ENCODE measurements at regions not wholly inside any gene's neighbourhood (a gene's known extent, or its start where the extent isn't known, plus 50 kb on each side); places are given as distances from the start of the nearest gene placed in this dataset.

DNA sequence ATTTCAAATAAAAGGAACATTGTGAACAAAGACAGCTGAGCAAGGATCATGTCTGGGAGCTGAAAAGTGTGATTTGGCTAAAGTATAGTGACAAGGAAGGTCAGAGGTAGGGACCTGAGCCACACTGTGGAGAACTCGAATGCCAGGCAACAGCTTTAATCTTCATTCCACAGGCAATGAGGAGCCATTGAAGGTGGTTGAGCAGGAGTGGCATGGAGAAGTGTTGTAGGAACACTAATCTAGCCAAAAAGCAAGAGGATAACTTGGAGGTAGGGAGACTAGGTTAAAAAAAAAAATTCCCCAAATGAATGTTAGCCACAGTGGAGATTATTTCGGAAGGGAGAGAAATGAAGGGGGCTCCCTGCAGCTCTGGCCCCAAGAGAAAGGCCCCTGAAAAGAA lies 286.9 kb downstream of the BCOR start:
- TF ChIP-seq, protein P1, sequence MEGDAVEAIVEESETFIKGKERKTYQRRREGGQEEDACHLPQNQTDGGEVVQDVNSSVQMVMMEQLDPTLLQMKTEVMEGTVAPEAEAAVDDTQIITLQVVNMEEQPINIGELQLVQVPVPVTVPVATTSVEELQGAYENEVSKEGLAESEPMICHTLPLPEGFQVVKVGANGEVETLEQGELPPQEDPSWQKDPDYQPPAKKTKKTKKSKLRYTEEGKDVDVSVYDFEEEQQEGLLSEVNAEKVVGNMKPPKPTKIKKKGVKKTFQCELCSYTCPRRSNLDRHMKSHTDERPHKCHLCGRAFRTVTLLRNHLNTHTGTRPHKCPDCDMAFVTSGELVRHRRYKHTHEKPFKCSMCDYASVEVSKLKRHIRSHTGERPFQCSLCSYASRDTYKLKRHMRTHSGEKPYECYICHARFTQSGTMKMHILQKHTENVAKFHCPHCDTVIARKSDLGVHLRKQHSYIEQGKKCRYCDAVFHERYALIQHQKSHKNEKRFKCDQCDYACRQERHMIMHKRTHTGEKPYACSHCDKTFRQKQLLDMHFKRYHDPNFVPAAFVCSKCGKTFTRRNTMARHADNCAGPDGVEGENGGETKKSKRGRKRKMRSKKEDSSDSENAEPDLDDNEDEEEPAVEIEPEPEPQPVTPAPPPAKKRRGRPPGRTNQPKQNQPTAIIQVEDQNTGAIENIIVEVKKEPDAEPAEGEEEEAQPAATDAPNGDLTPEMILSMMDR (optimal IDR thresholded peaks at IDR 0.05 in 1 of 3, IDR thresholded peaks at IDR 0.05 in 1 of 3, conservative IDR thresholded peaks at IDR 0.05 in 1 of 3; ENCODE audit: extremely low read depth in 1 of 3, insufficient read depth in 2 of 3, low read length in 3 of 3), result no peak
- no peak for TF ChIP-seq EZH2 (IDR thresholded peaks at IDR 0.05; ENCODE audit: low read length)
- Histone ChIP-seq H3K9ac (ENCODE audit: control insufficient read depth, extremely low read depth, insufficient read depth, low read length) (no peak overlapping the region), H3K4me3 (ENCODE audit: control insufficient read depth in 2 of 3, extremely low read depth in 1 of 3, insufficient read depth in 2 of 3, low read depth in 1 of 3, low read length in 3 of 3) (no peak overlapping the region), H4K20me1 (ENCODE audit: control insufficient read depth, extremely low read depth, insufficient read depth, low read length) (no peaks in the 10 kb centered on the region), H3K9me3 (ENCODE audit: control insufficient read depth, low read depth, low read length) (no peaks in the 10 kb centered on the region), H3K4me1 (ENCODE audit: control insufficient read depth, extremely low read depth, insufficient read depth, low read length) (peaks cover 6% of the 10 kb centered on the region), H3K27ac (ENCODE audit: control insufficient read depth, insufficient read depth, low read length) (no peak overlapping the region), H3K36me3 (ENCODE audit: control insufficient read depth in 2 of 2, extremely low read depth in 1 of 2, insufficient read depth in 2 of 2, low read length in 2 of 2) (no peaks in the 10 kb centered on the region), H2AFZ (ENCODE audit: control insufficient read depth, low read length) (no peak overlapping the region), H3K79me2 (ENCODE audit: control insufficient read depth, insufficient read depth, low read length) (no peaks in the 10 kb centered on the region), H3K27me3 (ENCODE audit: control insufficient read depth, extremely low read depth, insufficient read depth, low read length) (no peaks in the 10 kb centered on the region), H3K4me2 (ENCODE audit: control insufficient read depth, extremely low read depth, insufficient read depth, low read depth, low read length) (no peak overlapping the region), H3K9me1 (ENCODE audit: control insufficient read depth, extremely low read depth, insufficient read depth, low read length) (no peaks in the 10 kb centered on the region)
- no peak for FAIRE-seq
- no peak for DNase-seq (ENCODE audit: low read depth, low spot score)
- dilution Hi-C loops (cut with MboI; ENCODE audit: extremely low pct_ligation_motif_present, low sequenced_read_pairs), result no loop called here

DNA sequence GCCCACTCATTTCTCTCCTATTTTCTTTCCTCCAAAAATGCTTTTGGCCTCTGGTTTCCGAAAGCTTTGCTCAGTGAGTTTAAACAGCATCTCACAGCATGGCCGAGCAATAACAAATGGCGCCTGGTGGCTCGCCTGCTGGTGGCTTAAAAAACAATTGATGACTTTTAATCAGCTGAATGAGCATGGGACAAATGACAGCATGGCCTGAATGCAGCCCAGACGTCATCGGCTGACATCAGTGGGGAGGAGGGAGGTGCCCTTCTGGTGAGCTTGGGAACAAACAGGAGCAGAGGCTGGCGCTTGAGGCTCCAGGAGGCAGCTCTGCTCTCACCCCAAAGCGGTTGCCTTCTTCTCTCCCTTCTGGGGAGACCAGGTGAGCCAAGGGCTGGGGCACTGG lies 286.4 kb downstream of the BCOR start:
- H3K27ac ChIP-seq (ENCODE audit: control insufficient read depth, insufficient read depth, low read length), result no peak overlapping the region
- no peaks in the 10 kb centered on the region for H3K79me2 ChIP-seq (ENCODE audit: control insufficient read depth, insufficient read depth, low read length)
- no peak overlapping the region for H3K9ac ChIP-seq (ENCODE audit: control insufficient read depth, extremely low read depth, insufficient read depth, low read length)
- H3K9me1 ChIP-seq (ENCODE audit: control insufficient read depth, extremely low read depth, insufficient read depth, low read length), result no peaks in the 10 kb centered on the region
- no peak overlapping the region for H3K4me3 ChIP-seq (ENCODE audit: control insufficient read depth in 2 of 3, extremely low read depth in 1 of 3, insufficient read depth in 2 of 3, low read depth in 1 of 3, low read length in 3 of 3)
- H4K20me1 ChIP-seq (ENCODE audit: control insufficient read depth, extremely low read depth, insufficient read depth, low read length), result no peaks in the 10 kb centered on the region
- no peaks in the 10 kb centered on the region for H3K9me3 ChIP-seq (ENCODE audit: control insufficient read depth, low read depth, low read length)
- H3K4me2 ChIP-seq (ENCODE audit: control insufficient read depth, extremely low read depth, insufficient read depth, low read depth, low read length), result no peak overlapping the region
- no peaks in the 10 kb centered on the region for H3K27me3 ChIP-seq (ENCODE audit: control insufficient read depth, extremely low read depth, insufficient read depth, low read length)
- DNase-seq (ENCODE audit: low read depth, low spot score), result no peak
- no peaks in the 10 kb centered on the region for H3K36me3 ChIP-seq (ENCODE audit: control insufficient read depth in 2 of 2, extremely low read depth in 1 of 2, insufficient read depth in 2 of 2, low read length in 2 of 2)
- peaks cover 6% of the 10 kb centered on the region for H3K4me1 ChIP-seq (ENCODE audit: control insufficient read depth, extremely low read depth, insufficient read depth, low read length)
- TF ChIP-seq, protein P1 (optimal IDR thresholded peaks at IDR 0.05 in 1 of 3, IDR thresholded peaks at IDR 0.05 in 1 of 3, conservative IDR thresholded peaks at IDR 0.05 in 1 of 3; ENCODE audit: extremely low read depth in 1 of 3, insufficient read depth in 2 of 3, low read length in 3 of 3), result no peak
- no peak for TF ChIP-seq EZH2 (IDR thresholded peaks at IDR 0.05; ENCODE audit: low read length)
- no peak overlapping the region for H2AFZ ChIP-seq (ENCODE audit: control insufficient read depth, low read length)
- dilution Hi-C loops (cut with MboI; ENCODE audit: extremely low pct_ligation_motif_present, low sequenced_read_pairs), result no loop called here
- no peak for FAIRE-seq

All from keratinocyte (primary cell).